A549 (cell line): ENCODE measurements at regions not wholly inside any gene's neighbourhood (a gene's known extent, or its start where the extent isn't known, plus 50 kb on each side); places are given as distances from the start of the nearest gene placed in this dataset.

Experiments used
- ATAC-seq, 2 experiments: fragments of 200-7000 bp in 1 of 2; fragments of >200 bp in 1 of 2; cut with Nextera tagmentation in 1 of 2; cut with Tn5 transposase in 1 of 2; 3 replicates each; pipeline versions ENCODE4 v1.8.0 to v1.9.1; 2018 to 2020; ENCODE audit warnings: mild to moderate bottlenecking in 1 of 2, moderate library complexity in 1 of 2
- CTCF ChIA-PET: fragments of 300-600 bp; sonication (Branson Sonifier 250); formaldehyde crosslinking; extraction: SDS; loops from one replicate; lab custom pipeline; 2021; ENCODE audit warnings: antibody characterized with exemption, inconsistent platforms; lab: Yijun Ruan, JAX
- POLR2A ChIA-PET: fragments of 350-600 bp; formaldehyde crosslinking; extraction: SDS; loops from one replicate; lab custom pipeline; 2021; ENCODE audit warnings: antibody characterized with exemption, inconsistent platforms; lab: Yijun Ruan, JAX
- DNase-seq, 2 experiments: peaks; one replicate each; pipeline versions ENCODE4 v3.0.0 to v3.0.0-alpha.2; 2011 to 2016; ENCODE audit warnings: low read depth in 1 of 2, low spot score in 1 of 2
- FAIRE-seq: peaks from 2 replicates; lab custom pipeline; 2011; peaks lifted over from hg19 to GRCh38; lab: Jason Lieb, UNC
- H3K27ac ChIP-seq, 2 experiments: fragments of >200 bp; sonication (Bioruptor Twin); formaldehyde crosslinking; 3 replicates each; pipeline ENCODE4 v1.5.1; 2016 to 2017
- H3K4me1 ChIP-seq: fragments of >200 bp; sonication (Bioruptor Twin); formaldehyde crosslinking; 3 replicates; pipeline ENCODE4 v1.6.1; 2016
- H3K4me2 ChIP-seq: fragments of >200 bp; sonication (Bioruptor Twin); formaldehyde crosslinking; 3 replicates; pipeline ENCODE4 v1.6.1; 2016
- H3K4me3 ChIP-seq: fragments of >200 bp; sonication (Bioruptor Twin); formaldehyde crosslinking; 3 replicates; pipeline ENCODE4 v1.5.1; 2016
- H3K9me3 ChIP-seq: fragments of >200 bp; sonication (Bioruptor Twin); formaldehyde crosslinking; 3 replicates; pipeline ENCODE4 v1.6.1; 2016
- BHLHE40 ChIP-seq: IDR thresholded peaks from 2 replicates; pipeline ENCODE4 v1.6.1; 2012; ENCODE audit warnings: low read depth, low read length, inconsistent platforms
- CBX2 ChIP-seq: fragments of 200-600 bp; sonication (generic); IDR thresholded peaks from 2 replicates; pipeline ENCODE4 v1.6.1; 2016; ENCODE audit warnings: low read depth, mild to moderate bottlenecking, borderline replicate concordance
- EHMT2 ChIP-seq: fragments of 200-600 bp; sonication (generic); IDR thresholded peaks from 2 replicates; pipeline ENCODE4 v1.6.1; 2016; ENCODE audit warnings: antibody characterized with exemption, low read depth, mild to moderate bottlenecking, moderate library complexity
- HDAC2 ChIP-seq: fragments of 200-600 bp; sonication (generic); IDR thresholded peaks from 2 replicates; pipeline ENCODE4 v1.6.1; 2016
- HEYL ChIP-seq: fragments of 250-450 bp; sonication (Bioruptor Pico); IDR thresholded peaks from 2 replicates; pipeline ENCODE4 v1.8.0; 2021; ENCODE audit warnings: mild to moderate bottlenecking, moderate library complexity
- HOXA7 ChIP-seq: fragments of 250-450 bp; sonication (Bioruptor Pico); IDR thresholded peaks from 2 replicates; pipeline ENCODE4 v1.5.0; 2020; ENCODE audit warnings: mild to moderate bottlenecking, moderate library complexity
- KDM1A ChIP-seq: fragments of 200-600 bp; sonication (generic); IDR thresholded peaks from 2 replicates; pipeline ENCODE4 v1.6.1; 2016; ENCODE audit warnings: low read depth, mild to moderate bottlenecking
- MYC ChIP-seq: IDR thresholded peaks from 2 replicates; pipeline ENCODE4 v1.6.1; 2012; ENCODE audit warnings: mild to moderate bottlenecking, inconsistent platforms, low read length, improper control_type of control experiment, borderline replicate concordance
- NR3C1 ChIP-seq: fragments of >200 bp; sonication (Bioruptor Twin); formaldehyde crosslinking; IDR thresholded peaks from 3 replicates; pipeline ENCODE4 v1.6.1; 2017
- PHF8 ChIP-seq: fragments of 200-600 bp; sonication (generic); IDR thresholded peaks from 2 replicates; pipeline ENCODE4 v1.6.1; 2016; ENCODE audit warnings: low read depth, mild to moderate bottlenecking, antibody characterized with exemption, moderate library complexity, borderline replicate concordance
- RARB ChIP-seq: fragments of 250-450 bp; sonication (Bioruptor Pico); IDR thresholded peaks from 2 replicates; pipeline ENCODE4 v1.8.0; 2021; ENCODE audit warnings: mild to moderate bottlenecking, moderate library complexity
- REST ChIP-seq: fragments of 200-600 bp; sonication (generic); IDR thresholded peaks from 2 replicates; pipeline ENCODE4 v1.6.1; 2016; ENCODE audit warnings: antibody characterized with exemption, mild to moderate bottlenecking, moderate library complexity
- RFX5 ChIP-seq: fragments of 450-650 bp; IDR thresholded peaks from 2 replicates; pipeline ENCODE4 v1.7.1; 2014; ENCODE audit warnings: antibody characterized with exemption, mild to moderate bottlenecking, moderate library complexity
- SREBF2 ChIP-seq: fragments of 450-650 bp; IDR thresholded peaks from 2 replicates; pipeline ENCODE4 v1.6.1; 2014; ENCODE audit warnings: mild to moderate bottlenecking, moderate library complexity
- ZSCAN20 ChIP-seq: fragments of 250-450 bp; sonication (Bioruptor Pico); IDR thresholded peaks from 2 replicates; pipeline ENCODE4 v1.8.0; 2022; ENCODE audit warnings: mild to moderate bottlenecking, moderate library complexity
- WGBS: methylation state at CpG from one replicate; pipeline ENCODE4 v1.1.6; 2017; ENCODE audit errors: missing lambda C conversion rate; 5-methylcytosine and 5-hydroxymethylcytosine counted together
- TF ChIP-seq, protein P1 (sequence below): fragments of >200 bp; sonication (Bioruptor Twin); formaldehyde crosslinking; IDR thresholded peaks from 3 replicates; pipeline ENCODE4 v1.5.1; 2016
- TF ChIP-seq, protein P2 (sequence below): fragments of 450-650 bp; IDR thresholded peaks from 2 replicates; pipeline ENCODE4 v1.6.1; 2014; ENCODE audit warnings: antibody characterized with exemption

DNA sequence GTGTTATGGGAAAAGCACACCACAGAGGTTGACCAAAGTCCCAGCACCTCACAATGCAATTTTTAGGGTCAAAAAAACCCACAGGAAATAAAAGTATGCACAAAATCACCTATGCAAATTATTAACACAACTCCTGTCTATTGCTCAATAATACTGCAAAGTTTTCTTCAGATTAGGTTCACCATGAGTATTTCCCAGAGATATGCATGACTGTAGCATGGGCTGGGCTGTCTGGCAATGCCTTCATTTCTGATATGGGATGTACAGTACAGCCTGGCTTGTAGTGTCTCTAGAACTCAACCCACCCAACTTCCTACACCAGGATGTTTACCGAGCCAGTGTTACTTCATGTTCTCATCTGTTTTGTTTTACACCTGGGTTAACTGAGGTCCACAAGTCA lies 698.7 kb upstream of the ARGLU1 start (continued):
- TF ChIP-seq, protein P1, sequence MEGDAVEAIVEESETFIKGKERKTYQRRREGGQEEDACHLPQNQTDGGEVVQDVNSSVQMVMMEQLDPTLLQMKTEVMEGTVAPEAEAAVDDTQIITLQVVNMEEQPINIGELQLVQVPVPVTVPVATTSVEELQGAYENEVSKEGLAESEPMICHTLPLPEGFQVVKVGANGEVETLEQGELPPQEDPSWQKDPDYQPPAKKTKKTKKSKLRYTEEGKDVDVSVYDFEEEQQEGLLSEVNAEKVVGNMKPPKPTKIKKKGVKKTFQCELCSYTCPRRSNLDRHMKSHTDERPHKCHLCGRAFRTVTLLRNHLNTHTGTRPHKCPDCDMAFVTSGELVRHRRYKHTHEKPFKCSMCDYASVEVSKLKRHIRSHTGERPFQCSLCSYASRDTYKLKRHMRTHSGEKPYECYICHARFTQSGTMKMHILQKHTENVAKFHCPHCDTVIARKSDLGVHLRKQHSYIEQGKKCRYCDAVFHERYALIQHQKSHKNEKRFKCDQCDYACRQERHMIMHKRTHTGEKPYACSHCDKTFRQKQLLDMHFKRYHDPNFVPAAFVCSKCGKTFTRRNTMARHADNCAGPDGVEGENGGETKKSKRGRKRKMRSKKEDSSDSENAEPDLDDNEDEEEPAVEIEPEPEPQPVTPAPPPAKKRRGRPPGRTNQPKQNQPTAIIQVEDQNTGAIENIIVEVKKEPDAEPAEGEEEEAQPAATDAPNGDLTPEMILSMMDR, result no peak

GRCh38 chr13:107258599-107259187 lies 690.8 kb upstream of the ARGLU1 start:
- CTCF ChIA-PET, result no interaction called here
- H3K9me3 ChIP-seq, result no peaks in the 10 kb centered on the region
- ATAC-seq (no peak), FAIRE-seq (no peak), DNase-seq (no peak)
- WGBS, result 16% methylated on average over 7 of the region's 7 CpGs
- TF ChIP-seq NR3C1 (no peak), PHF8 (no peak), HDAC2 (no peak), ZSCAN20 (CRISPR knock-in tag) (no peak), REST (no peak), EHMT2 (no peak), RFX5 (no peak), KDM1A (no peak), HEYL (CRISPR knock-in tag) (no peak)
- TF ChIP-seq, protein P2, sequence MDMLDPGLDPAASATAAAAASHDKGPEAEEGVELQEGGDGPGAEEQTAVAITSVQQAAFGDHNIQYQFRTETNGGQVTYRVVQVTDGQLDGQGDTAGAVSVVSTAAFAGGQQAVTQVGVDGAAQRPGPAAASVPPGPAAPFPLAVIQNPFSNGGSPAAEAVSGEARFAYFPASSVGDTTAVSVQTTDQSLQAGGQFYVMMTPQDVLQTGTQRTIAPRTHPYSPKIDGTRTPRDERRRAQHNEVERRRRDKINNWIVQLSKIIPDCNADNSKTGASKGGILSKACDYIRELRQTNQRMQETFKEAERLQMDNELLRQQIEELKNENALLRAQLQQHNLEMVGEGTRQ, result no peak
- no peak overlapping the region for H3K4me3 ChIP-seq
- H3K4me1 ChIP-seq, result no peaks in the 10 kb centered on the region
- H3K27ac ChIP-seq, result no peak overlapping the region
- POLR2A ChIA-PET, result no interaction called here
- H3K4me2 ChIP-seq, result no peak overlapping the region

GRCh38 chr13:107254392-107254791 lies 686.5 kb upstream of the ARGLU1 start:
- WGBS, result 3% methylated on average over 4 of the region's 4 CpGs
- ChIA-PET POLR2A (no interaction called here), CTCF (no interaction called here)
- ATAC-seq (no peak), FAIRE-seq (no peak), DNase-seq (no peak)
- Histone ChIP-seq H3K4me2 (no peak overlapping the region), H3K9me3 (no peaks in the 10 kb centered on the region), H3K4me1 (no peaks in the 10 kb centered on the region), H3K27ac (no peak overlapping the region), H3K4me3 (no peak overlapping the region)
- TF ChIP-seq BHLHE40 (no peak), ZSCAN20 (CRISPR knock-in tag) (no peak), RARB (CRISPR knock-in tag) (no peak), HOXA7 (CRISPR knock-in tag) (no peak), CBX2 (no peak), SREBF2 (no peak), RFX5 (no peak), MYC (no peak)
